GM19238 (cell line): ENCODE measurements at regions not wholly inside any gene's neighbourhood (a gene's known extent, or its start where the extent isn't known, plus 50 kb on each side); places are given as distances from the start of the nearest gene placed in this dataset.

ENCODE experiments used
- DNase-seq: peaks from one replicate; pipeline ENCODE4 v3.0.0; 2011; ENCODE audit warnings: low spot score; ENCODE audit not compliant: insufficient read length

GRCh38 chr3:110199588-110199943 is 862.2 kb upstream of the DPPA4 start:
- DNase-seq = no peak

DNA sequence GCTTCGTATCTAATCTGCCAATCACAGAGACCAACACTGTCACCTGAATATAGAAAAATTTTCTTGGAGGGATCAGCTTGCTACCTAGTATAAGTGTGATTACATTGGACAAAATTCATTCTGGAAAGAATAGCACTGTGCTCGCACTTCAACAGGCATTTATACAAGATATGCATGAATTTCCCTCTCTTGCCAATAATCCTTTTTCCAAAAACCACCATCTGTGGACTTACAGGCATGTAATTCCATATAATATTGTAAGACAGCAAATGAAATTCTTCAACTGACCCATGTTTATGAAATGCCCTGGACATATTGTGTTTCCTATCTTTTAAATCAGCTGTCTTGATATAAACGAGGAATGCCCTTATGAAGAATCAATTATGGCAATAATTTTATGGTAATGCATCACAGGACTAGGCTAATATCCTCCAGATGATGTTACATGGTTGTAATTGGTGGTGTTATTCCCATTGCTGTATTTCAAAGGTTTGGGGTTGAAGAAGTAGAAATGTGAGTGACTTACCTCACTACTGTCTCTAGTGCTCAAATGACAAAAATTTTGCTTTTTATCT is 861.4 kb upstream of the NECTIN3 start:
- no peak for DNase-seq

GRCh38 chr3:110226645-110227044 is 845.0 kb upstream of the NECTIN3 start:
- DNase-seq = no peak

- no peak for DNase-seq
Observed at GRCh38 chr3:110227991-110228390, 843.6 kb upstream of the NECTIN3 start.

DNA sequence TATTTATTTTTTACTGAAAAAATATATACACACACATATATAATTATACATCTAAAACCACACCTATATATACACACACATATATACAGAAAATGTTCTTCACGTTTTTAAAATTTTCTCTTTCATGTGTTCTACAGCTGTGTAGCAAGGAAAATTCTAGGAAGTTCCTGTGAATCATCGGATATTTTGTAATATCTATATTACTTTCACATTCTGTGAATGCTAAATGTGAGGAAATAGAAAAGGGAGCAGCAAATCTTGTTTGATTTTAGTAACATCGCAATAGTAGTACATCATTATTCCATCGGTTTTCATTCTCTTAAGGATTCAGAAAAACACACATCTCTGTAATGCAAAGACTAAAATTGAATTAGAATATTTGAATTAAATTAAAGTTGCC is 836.8 kb upstream of the NECTIN3 start:
- no peak for DNase-seq

GRCh38 chr3:110236976-110237610 is 834.5 kb upstream of the NECTIN3 start:
- DNase-seq = no peak

- DNase-seq = no peak
Observed at GRCh38 chr3:110243081-110243480, 828.5 kb upstream of the NECTIN3 start.

DNA sequence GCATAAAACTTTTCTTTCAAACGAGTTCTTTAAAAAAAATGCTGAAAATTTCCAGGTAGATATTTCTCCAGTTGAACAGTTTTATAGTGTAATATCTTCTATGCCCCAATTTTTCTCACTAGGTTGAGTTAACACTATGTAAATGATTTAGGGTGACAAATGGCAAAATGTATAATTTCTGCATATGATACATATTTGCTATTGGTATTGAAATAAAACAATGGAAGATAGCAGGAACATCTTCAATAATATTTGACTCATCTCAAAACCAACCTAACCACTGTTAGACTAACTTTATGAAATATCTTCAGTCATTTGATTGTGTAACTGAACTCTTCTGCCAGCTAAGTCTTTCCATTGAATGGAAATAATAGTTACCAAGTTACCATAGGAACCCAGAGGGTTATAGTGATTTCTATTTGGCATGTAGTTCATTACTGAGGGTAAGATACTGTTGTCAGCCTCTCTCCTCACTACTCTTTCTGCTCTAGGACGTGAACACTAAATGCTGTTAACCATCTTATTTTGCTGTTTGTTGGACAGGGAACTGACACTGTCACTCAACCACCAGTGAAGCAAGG is 824.7 kb upstream of the NECTIN3 start:
- no peak for DNase-seq

DNA sequence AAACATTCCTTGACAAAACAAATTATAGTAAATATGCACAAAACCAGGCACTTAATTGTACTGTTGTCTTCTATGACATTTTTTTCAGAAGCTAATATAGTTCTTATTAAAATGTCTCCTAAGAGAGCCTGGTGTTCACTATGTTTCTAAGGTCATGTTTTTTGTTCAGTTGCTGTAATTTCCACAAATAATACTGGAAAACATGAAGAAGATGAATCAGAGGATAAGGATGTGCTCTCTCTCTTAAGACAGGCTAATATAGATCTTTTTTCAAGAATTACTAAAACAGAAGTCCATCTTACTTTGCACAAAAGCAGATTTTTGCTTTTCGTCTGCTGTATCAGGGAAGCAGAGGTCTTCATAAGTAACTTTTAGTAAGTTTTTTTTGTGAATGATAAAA is 823.0 kb upstream of the NECTIN3 start:
- DNase-seq = no peak

GRCh38 chr3:110253794-110254193 is 817.8 kb upstream of the NECTIN3 start:
- no peak for DNase-seq

GRCh38 chr3:110254591-110254990 is 817.0 kb upstream of the NECTIN3 start:
- no peak for DNase-seq

- no peak for DNase-seq
Observed at GRCh38 chr3:110261141-110261540, 810.5 kb upstream of the NECTIN3 start.

DNA sequence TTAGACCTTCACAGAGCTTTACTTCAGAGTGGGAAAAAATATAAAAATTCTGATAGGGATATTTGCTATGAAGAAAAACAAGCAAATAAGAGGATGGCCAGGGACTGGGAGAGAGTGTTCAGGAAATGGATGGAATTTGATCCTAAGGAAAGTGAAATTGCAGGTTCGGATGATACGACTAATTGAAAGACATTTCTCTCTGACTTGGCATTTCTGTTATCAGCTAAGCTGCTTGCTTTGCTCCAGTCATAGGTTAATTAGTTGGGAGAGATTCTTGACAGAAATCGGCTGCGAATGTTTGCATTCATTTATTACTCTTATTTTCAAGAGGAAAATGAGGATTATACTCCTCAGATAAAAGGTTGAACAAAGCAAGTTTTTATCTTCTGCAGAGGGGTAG is 808.7 kb upstream of the NECTIN3 start:
- no peak for DNase-seq

- DNase-seq = no peak
Observed at GRCh38 chr3:110265302-110265701, 806.3 kb upstream of the NECTIN3 start.

GRCh38 chr3:110267304-110267845 is 804.2 kb upstream of the NECTIN3 start:
- no peak for DNase-seq

- no peak for DNase-seq
Observed at GRCh38 chr3:110272525-110272924, 799.1 kb upstream of the NECTIN3 start.

- DNase-seq = no peak
Observed at GRCh38 chr3:110291886-110292501, 779.6 kb upstream of the NECTIN3 start.

GRCh38 chr3:110293660-110294059 is 778.0 kb upstream of the NECTIN3 start:
- no peak for DNase-seq

DNA sequence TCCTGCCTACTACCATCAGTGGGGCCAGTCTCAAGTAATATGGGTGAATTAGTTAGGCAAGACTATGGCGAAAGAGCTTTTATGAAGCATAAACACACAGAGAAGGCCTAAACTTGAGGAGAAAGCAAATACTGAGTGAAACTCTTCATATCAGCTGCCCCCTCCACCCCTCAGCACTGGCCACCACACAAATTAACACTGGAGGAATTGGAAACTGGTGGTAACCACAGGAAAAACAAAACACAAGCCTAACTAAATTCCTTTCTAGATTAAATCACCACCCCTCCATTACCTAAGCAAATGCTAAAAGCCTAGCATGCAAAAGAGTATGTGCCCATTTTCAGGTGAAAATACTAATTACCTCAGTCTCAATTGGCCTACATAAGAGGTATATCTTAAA is 774.7 kb upstream of the NECTIN3 start:
- DNase-seq = no peak

- no peak for DNase-seq
Observed at GRCh38 chr3:110301781-110302180, 769.8 kb upstream of the NECTIN3 start.

- no peak for DNase-seq
Observed at GRCh38 chr3:110307065-110307809, 764.4 kb upstream of the NECTIN3 start.

- DNase-seq = no peak
Observed at GRCh38 chr3:110311541-110311940, 760.1 kb upstream of the NECTIN3 start.
